Hematopoietic multipotent progenitor cell treated with erythropoietin and hydrocortisone succinate and interleukin-3 and kit ligand, for 8 days (in vitro differentiated cells): ENCODE measurements at regions not wholly inside any gene's neighbourhood (a gene's known extent, or its start where the extent isn't known, plus 50 kb on each side); places are given as distances from the start of the nearest gene placed in this dataset.
"Not testable (repeated sequence)": the region's sequence is repeated elsewhere in the genome, so short reads cannot be mapped to it uniquely, and the experiment has no call there.

Experiments
- DNase-seq: peaks from one replicate; pipeline ENCODE4 v3.0.0-alpha.2; 2015

GRCh38 chr13:84098273-84098672 lies 216.0 kb upstream of the SLITRK1 start:
- no peak for DNase-seq

- no peak for DNase-seq
Observed at GRCh38 chr13:84097148-84097547, 214.9 kb upstream of the SLITRK1 start.

- no peak for DNase-seq
Observed at GRCh38 chr13:84096216-84096615, 213.9 kb upstream of the SLITRK1 start.

DNA sequence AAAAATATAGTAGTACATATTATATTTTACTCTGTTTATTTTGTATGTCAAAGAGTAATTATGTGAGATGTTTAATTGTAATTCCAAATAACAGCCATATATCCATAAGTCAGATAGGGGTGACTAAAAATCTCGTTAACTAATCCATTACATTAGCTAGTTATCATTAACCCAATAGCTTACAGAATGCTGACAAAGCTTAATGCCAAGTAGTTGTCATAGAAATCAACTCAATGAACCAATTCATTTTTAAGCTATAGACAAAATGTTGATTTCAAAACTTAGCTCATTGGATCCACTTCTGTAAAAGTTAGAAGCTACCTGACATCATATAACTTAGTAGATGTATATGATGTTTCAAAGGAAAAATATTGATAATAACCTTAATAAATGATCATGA lies 206.7 kb upstream of the SLITRK1 start:
- no peak for DNase-seq

- no peak for DNase-seq
Observed at GRCh38 chr13:84086847-84087162, 204.5 kb upstream of the SLITRK1 start.

DNA sequence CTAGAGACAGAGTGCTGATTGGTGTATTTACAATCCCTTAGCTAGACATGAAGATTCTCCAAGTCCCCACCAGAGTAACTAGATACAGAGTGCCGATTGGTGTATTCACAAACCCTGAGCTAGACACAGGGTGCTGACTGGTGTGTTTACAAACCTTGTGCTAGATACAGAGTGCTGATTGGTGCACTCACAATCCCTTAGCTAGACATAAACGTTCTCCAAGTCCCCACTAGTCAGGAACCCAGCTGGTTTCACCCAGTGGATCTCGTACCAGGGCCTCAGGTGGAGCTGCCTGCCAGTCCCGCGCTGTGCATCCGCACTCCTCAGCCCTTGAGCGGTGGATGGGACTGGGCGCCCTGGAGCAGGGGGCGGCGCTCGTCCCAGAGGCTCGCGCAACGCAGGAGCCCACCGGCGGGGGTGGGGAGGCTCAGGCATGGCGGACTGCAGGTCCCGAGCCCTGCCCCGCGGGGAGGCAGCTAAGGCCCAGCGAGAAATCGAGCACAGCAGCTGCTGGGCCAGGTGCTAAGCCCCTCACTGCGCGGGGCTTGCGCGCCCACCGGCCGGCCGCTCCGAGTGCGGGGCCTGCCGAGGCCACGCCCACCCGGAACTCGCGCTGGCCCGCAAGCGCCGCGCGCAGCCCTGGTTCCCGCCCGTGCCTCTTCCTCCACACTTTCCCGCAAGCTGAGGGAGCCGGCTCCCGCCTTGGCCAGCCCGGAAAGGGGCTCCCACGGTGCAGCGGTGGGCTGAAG lies 204.0 kb upstream of the SLITRK1 start:
- DNase-seq, result not testable (repeated sequence)

DNA sequence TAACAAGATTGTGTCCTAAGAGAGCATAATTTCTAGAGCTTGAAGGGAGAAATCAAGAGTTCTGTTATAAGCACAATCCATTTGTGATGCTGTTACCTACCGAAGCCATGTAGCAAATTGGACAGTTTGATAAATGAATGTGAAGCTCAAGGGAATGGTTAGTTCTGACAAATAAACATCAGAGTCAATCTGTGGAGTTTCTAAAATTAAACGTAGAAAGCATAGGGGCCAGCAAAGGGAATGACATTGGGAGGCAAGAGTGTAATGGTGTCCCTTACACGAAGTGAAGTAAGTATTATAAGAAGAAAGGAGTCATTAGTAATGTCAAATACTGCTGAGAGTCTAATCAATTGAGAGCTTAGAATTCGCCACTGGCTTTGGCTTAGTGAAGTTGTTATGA lies 200.2 kb upstream of the SLITRK1 start:
- no peak for DNase-seq

GRCh38 chr13:84080748-84081530 lies 198.7 kb upstream of the SLITRK1 start:
- DNase-seq, result no peak

- no peak for DNase-seq
Observed at GRCh38 chr13:84077271-84077670, 195.0 kb upstream of the SLITRK1 start.

DNA sequence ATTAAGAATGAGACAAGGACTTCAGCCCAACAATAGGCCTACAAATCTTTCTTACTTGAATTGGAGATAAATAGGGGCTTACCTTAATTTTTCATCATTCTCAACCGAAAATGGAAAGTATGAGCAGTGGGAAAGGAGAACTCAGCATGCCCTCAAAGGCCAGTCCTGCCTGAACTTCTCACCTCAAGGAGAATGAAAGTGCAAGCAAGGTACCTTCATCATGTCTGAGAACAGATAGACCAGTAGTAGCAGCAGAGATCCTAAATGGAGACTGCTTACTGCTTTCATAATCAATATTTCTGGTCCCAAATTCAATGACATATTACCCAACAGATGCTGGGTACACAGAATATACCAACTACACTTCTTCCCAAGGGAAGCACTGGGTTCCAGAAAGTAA lies 194.0 kb upstream of the SLITRK1 start:
- no peak for DNase-seq

GRCh38 chr13:84050536-84050935 lies 168.3 kb upstream of the SLITRK1 start:
- DNase-seq, result no peak

GRCh38 chr13:84049443-84050219 lies 167.4 kb upstream of the SLITRK1 start:
- DNase-seq, result no peak

GRCh38 chr13:84044805-84045204 lies 162.5 kb upstream of the SLITRK1 start:
- DNase-seq, result no peak

- no peak for DNase-seq
Observed at GRCh38 chr13:84038001-84038400, 155.7 kb upstream of the SLITRK1 start.

GRCh38 chr13:84032116-84032515 lies 149.8 kb upstream of the SLITRK1 start:
- DNase-seq, result no peak

DNA sequence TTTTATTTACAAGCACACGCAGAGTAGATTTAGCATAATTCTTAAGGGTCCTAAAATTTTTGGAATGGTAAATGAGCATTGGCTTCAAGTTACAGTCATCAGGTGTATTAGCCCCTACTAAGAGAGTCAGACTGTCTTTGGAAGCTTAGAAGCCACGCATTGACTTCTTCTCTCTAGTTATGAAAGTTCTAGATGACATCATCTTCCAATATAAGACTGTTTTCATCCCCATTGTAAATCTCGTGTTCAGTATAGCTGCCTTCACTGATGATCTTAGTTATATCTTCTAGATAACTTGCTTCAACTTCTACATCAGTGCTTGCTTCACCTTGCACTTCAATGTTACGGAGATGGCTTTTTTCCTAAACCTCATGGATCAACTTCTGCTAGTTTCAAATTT lies 148.8 kb upstream of the SLITRK1 start:
- no peak for DNase-seq

DNA sequence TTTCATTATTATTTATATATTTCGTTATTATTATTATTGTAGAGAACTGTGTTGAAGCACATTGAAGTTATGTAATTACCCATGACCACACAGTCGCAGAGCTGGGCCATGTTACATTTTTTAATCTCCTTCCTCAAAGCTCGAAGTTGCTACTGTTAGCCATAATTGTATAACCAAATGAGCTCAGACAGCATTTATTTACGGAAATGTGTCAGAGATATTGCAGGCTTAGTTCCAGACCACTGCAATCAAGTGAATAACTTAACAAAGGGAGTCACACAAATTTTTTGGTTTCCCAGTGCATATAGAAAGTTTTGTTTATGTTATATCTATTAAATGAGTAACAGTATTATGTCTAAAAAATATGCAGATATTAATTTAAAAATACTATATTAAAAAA lies 147.1 kb upstream of the SLITRK1 start:
- DNase-seq, result no peak

GRCh38 chr13:84025824-84026223 lies 143.6 kb upstream of the SLITRK1 start:
- no peak for DNase-seq

DNA sequence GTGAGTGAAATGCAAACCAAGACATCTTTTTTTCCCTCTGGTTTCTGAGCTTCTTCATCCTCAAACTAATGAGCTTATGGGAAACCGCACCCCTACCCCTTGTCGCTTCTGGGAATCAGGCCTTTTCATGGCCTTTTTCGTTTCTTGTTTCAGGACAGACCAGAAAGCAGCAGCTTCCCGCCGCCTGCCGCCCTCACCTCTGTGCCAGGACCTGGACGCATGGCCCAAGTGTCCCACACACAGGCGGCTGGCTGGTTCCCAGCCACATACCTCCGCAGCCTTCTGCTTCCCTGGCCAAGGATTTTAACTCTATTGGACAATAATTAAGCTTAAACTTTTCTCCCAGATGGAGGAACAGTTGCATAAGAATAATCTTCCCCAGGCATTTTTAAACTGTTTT lies 114.1 kb upstream of the SLITRK1 start:
- DNase-seq, result no peak

- no peak for DNase-seq
Observed at GRCh38 chr13:83995930-83996329, 113.7 kb upstream of the SLITRK1 start.

- DNase-seq, result no peak
Observed at GRCh38 chr13:83992566-83993358, 110.5 kb upstream of the SLITRK1 start.

DNA sequence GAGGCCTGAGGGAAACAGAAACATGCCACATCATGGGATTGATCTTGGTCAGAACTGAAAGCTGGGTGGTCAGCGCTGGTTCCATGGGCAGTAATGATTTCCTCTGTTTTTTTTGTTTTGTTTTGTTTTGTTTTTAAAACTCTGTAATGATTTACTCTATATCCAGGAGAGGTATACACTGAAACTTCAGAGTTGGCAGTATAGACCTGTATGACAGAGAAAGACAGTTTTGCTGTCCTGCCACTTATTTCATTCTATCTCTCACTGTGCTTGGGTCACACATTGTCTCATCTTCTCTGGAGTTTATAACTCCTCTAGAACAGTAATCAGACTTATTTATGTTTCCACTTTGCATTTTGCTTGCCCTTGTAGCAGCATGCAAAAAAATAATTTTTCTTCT lies 105.1 kb upstream of the SLITRK1 start:
- no peak for DNase-seq

GRCh38 chr13:83984793-83985192 lies 102.5 kb upstream of the SLITRK1 start:
- no peak for DNase-seq
